Stimulated activated CD4-positive, alpha-beta T cell treated with anti-CD3 and anti-CD28 coated beads, TNF-alpha, amount 100 ng/mL, for 48 hours (primary cell): ENCODE measurements at regions not wholly inside any gene's neighbourhood (a gene's known extent, or its start where the extent isn't known, plus 50 kb on each side); places are given as distances from the start of the nearest gene placed in this dataset.

Experiments used
- DNase-seq, 3 donors: peaks; one replicate each; pipeline ENCODE4 v3.0.0-alpha.2; 2020; ENCODE audit warnings: low read depth in 3 of 3

GRCh38 chr11:88448131-88448670 lies 110.7 kb upstream of the CTSC start:
- no peak for DNase-seq

GRCh38 chr11:88447281-88447680 lies 109.7 kb upstream of the CTSC start:
- DNase-seq, result no peak

GRCh38 chr11:88439356-88439755 lies 101.8 kb upstream of the CTSC start:
- DNase-seq, result no peak

DNA sequence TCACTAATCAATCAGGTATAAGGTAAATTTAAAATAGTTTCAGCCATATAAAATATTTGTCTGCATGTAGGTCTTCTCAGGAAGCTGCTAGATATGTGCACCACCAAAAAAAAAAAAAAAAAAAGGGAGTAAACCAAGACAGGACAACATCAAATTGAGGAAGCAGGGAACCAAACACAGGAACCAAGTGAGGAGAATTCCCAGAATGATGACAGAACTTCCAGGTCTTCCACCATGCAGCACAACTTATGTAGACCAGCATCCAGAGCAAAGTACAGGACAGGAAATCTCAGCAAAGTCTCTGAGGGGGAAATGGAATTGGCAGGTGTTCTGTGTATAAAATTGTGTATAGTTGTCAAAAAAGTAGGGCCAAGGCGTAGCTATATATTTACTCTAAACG lies 101.2 kb upstream of the CTSC start:
- DNase-seq, result no peak

GRCh38 chr11:88435415-88435814 lies 97.9 kb upstream of the CTSC start:
- DNase-seq, result no peak

- DNase-seq, result no peak
Observed at GRCh38 chr11:88434333-88434976, 96.9 kb upstream of the CTSC start.

DNA sequence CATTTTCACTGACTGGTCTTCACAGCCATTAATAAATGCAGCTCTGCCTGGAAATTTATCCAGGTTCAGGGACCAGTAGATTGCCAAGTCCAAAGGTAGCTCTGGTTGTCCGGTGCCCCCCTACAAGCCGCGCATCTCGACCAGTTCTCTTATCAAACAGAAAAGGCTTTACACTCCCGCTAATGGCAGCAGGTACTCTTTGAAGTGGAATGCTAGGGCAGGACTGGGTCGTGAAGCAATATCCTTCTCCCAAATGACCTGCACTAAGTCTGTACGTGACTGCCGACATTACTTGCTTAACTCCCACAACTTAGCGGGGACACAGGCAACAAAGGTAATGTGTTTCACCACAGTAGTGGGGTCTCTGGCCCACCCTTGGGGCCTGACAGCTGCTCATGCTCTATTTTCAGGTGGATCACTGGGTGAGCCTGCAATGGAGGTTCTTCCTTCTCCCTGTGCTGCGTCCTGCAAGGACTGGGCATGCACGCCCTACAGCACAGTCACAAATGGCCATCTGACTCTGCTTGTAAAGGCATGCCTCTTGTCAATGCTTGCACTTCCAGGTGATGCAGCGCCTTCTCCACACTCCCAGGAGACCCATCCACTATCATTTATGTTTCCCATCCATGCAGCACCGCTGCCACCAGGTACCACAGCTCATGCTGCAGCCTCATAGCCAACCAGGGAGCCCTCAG lies 96.1 kb upstream of the CTSC start:
- no peak for DNase-seq

DNA sequence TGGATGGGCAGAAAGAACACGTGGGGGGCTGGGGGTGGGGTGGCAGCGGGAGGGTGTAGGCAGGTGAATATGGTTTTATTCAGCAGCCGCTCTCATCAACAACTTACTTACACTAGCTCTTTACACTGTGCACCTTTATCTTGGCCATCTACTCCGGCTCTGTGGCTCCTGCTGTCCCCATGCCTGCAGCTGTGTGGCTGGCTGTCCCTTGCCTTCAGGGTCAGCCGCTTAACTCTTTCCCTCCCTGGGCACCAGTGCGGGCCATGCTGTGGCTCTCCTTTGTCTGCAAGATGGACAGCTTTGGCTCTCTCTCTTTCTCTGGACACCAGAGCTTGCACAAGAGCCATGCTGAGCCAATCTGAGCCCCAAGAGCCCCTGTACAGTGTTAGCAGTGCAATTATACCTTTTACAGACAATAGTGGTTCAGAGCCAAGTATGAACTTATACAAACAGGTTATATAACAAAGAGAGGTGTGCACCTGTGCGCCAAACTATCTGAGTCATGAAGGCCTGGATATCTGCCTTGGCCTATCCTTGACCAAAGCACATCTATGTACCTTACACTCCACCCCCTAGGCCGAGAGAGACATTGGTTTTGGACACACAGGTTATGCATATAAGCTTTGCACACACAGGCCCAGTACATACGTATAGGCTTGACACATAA lies 94.3 kb upstream of the CTSC start:
- no peak for DNase-seq

DNA sequence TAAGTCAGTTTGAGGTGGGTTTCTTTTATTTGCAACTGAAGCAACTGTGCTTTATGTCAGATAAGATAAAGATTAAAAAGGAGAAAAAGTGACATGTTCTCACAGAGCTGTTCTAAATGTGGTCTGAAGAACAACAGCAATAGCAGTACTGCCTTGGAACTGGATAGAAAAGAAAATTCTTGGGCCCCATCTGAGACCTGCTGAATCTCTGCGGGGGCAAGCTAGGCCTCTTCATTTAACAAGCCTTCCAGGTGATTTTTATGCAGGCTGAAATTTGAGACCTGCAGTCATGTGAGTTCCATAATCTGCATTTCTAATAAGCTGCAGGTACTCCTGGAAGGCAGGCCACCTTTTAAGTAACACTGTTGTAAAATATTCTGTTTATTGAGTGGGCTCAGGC lies 91.4 kb upstream of the CTSC start:
- DNase-seq, result no peak

DNA sequence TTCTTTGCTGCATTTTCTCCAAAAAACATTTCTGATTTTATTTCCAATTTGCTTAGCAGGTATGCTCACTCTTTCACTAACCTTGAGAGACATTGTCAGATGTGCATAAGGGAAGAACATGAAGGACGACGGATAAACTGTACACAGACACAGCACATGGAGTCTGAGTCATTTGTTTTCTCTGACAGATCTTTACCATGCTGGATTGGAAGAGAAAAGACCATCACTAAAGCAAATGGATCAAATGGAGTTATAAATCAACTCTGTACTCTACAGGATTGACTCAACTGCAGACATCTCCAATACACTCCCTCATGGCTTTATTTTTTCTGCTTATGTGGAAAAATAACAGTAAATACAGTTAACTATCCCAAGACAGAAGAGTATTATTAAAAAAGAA lies 90.2 kb upstream of the CTSC start:
- DNase-seq, result no peak

GRCh38 chr11:88424881-88425280 lies 87.3 kb upstream of the CTSC start:
- DNase-seq, result no peak

DNA sequence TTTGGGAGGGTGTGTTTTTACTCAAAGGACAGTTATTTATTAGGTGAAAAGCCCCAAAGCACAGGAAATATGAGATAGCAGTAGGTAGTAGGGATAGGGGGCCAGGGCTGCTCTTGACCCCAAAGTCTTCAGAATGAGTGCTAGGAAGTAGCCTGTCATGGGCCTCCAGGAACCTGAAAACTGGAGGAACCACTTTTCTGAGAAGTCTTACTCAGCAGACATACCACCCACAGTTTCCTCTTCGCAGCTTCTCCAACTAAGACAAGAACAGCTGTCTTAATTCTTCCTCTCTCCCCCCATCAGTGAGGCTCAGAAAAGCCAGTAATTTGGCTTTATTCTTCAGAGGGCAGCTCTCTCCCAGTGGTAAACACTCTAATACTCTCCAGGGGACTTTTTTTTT lies 84.0 kb upstream of the CTSC start:
- DNase-seq, result peak; percentile 18 to 39 (median 37)

- no peak for DNase-seq
Observed at GRCh38 chr11:88420165-88420791, 82.7 kb upstream of the CTSC start.

DNA sequence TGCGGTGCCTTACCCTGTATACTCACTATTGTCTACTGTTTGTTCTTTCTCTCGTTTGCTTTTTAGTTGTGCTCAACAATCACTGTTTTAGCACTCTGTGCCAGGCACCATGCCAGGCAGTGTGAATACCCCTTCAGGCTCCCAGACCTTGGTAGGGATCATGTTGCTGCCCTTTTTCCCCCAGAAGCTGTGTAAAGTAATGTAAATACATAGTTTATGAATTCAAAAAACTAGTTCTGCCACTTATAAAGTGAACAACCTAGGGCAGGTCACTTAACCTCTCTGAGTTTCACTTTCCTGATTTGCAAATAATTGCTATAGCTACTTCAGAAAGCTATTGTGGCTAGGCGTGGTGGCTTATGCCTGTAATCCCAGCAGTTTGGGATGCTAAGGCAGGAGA lies 81.0 kb upstream of the CTSC start:
- DNase-seq, result no peak

DNA sequence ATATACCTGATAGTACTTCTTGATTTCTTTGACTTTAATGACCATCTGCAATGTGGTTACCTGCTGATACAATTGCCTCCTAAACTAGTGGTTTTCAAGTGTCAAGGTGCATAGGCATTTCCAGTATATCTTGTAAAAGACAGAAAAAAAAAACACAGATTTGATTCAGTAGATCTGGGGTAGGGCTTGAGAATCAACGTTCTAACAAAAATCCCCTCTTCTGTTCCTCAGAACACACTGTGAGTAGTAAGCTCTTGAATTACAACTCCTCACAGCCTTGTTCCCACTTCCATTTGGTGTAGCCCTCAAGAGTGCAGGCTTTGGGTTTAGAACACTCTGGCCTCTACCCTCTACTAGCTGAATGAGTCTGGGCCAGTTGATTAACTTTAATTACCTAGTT lies 78.0 kb upstream of the CTSC start:
- DNase-seq, result no peak

GRCh38 chr11:88414981-88415413 lies 77.5 kb upstream of the CTSC start:
- DNase-seq, result no peak

DNA sequence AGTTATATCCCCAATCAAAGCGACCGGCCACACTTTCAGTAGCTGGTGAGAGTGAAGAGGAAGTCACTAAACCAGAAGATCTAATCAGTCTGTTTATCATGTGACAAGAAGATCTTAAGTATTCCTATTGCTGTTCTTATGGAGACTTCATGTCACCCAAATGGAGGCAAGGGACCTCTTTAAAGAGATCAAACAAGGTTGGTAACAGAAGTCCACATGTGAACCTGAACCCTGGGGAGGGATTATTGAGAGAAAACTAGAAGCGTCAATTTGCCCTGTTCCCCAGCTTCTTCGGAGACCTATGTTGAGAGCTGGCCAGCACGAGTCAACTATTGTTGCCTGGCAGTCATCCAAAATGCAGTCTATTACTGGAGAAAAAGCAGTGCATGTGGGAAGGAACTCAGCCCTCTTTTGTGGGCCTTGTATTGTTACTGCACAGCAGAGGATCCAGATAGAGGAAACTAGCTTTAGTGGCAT lies 76.9 kb upstream of the CTSC start:
- DNase-seq, result no peak

DNA sequence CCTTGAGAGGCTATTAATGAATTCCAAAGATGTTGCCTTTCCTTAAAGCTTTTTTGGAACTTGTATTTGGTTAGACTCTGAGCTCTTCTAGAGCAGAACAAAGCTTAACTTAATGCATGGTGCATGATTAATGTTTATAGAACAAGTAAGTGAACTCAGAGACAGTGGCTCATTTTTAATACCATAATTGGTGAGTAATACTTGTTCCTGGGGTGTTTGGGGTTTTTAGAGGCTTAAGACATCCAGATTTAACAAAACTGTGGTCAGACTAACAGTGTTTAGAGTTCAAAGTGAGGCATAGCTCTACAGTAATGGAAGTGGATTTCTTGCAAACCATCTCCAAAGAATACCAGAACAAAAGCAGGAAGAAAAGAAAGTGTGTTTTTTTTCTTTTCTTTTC lies 73.7 kb upstream of the CTSC start:
- no peak for DNase-seq

GRCh38 chr11:88410656-88411055 lies 73.1 kb upstream of the CTSC start:
- no peak for DNase-seq

- no peak for DNase-seq
Observed at GRCh38 chr11:88410056-88410455, 72.5 kb upstream of the CTSC start.

DNA sequence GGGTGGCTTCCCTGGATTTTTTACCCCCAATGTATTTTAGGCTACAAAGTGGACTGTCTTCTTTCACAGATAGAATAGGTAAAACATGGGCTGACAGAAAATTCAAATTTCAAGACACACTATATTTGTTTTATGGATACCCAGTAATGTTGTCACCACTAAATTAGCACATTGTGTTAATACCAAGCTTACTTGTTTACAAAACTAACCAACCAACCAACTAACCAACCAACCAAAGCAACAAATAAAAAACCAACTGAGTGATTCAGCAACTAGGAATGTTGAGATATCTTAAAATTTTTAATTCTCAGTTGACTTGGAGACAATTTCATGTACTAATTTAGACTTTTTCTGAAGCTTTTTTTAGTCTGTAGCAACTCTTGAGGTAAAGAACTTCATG lies 69.3 kb upstream of the CTSC start:
- no peak for DNase-seq

- no peak for DNase-seq
Observed at GRCh38 chr11:88405853-88406252, 68.3 kb upstream of the CTSC start.
